HL-60 (cell line): ENCODE measurements at regions not wholly inside any gene's neighbourhood (a gene's known extent, or its start where the extent isn't known, plus 50 kb on each side); places are given as distances from the start of the nearest gene placed in this dataset.

Experiments
- DNase-seq, 2 experiments: peaks; one replicate each; pipeline ENCODE4 v3.0.0-alpha.2; 2010 to 2020; ENCODE audit warnings: low read depth in 1 of 2, low spot score in 1 of 2
- H3K27ac ChIP-seq: fragments of 250-450 bp; sonication (Bioruptor Pico); replicated peaks from 2 replicates; pipeline ENCODE4 v1.5.1; 2020; ENCODE audit warnings: mild to moderate bottlenecking, moderate library complexity
- H3K27me3 ChIP-seq: fragments of 250-450 bp; sonication (Bioruptor Pico); 2 replicates; pipeline ENCODE4 v1.5.1; 2021; ENCODE audit warnings: mild to moderate bottlenecking, moderate library complexity; ENCODE audit not compliant: insufficient read depth, poor library complexity, severe bottlenecking
- H3K4me3 ChIP-seq: replicated peaks from 2 replicates; pipeline ENCODE4 v1.5.1; 2011; ENCODE audit warnings: mild to moderate bottlenecking, control low read depth, low read length; ENCODE audit not compliant: insufficient read depth
- GABPA ChIP-seq: IDR thresholded peaks from 2 replicates; pipeline ENCODE4 v1.6.1; 2012; ENCODE audit warnings: low read depth
- POLR2AphosphoS5 ChIP-seq: IDR thresholded peaks from 2 replicates; pipeline ENCODE4 v1.6.1; 2012; ENCODE audit warnings: low read depth
- SPI1 ChIP-seq: IDR thresholded peaks from 2 replicates; pipeline ENCODE4 v1.6.1; 2012; ENCODE audit warnings: low read depth, mild to moderate bottlenecking, borderline replicate concordance
- TF ChIP-seq, protein P1 (sequence below): IDR thresholded peaks from one replicate; pipeline ENCODE4 v1.5.1; 2011; ENCODE audit warnings: low read length, control low read depth, inconsistent platforms; ENCODE audit not compliant: insufficient read depth
- TF ChIP-seq, protein P2 (sequence below): IDR thresholded peaks from 2 replicates; pipeline ENCODE4 v1.6.1; 2012; ENCODE audit warnings: low read depth; ENCODE audit not compliant: insufficient replicate concordance

DNA sequence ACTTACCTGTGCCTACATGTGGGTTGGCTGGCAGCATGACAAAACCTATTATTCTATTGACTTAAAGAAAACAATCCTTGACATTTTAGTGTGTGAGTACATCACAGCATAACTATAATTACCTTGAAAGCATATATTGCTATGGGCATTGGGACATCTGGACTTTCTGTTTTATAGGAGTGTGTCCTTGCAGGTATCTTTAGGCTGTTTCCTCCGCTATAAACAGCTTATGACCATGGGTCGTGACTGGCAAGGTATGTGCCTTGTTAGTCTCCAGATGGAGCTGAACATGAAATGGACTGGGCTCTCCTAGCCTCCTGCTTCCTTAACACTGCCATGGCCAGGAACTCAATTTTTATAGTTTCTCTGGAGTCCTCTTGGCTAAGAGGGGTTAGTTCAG lies 317.4 kb upstream of the COBL start:
- Histone ChIP-seq H3K4me3 (no peak overlapping the region), H3K27ac (no peak overlapping the region), H3K27me3 (no peaks in the 10 kb centered on the region)
- DNase-seq, result no peak
- TF ChIP-seq, protein P1, sequence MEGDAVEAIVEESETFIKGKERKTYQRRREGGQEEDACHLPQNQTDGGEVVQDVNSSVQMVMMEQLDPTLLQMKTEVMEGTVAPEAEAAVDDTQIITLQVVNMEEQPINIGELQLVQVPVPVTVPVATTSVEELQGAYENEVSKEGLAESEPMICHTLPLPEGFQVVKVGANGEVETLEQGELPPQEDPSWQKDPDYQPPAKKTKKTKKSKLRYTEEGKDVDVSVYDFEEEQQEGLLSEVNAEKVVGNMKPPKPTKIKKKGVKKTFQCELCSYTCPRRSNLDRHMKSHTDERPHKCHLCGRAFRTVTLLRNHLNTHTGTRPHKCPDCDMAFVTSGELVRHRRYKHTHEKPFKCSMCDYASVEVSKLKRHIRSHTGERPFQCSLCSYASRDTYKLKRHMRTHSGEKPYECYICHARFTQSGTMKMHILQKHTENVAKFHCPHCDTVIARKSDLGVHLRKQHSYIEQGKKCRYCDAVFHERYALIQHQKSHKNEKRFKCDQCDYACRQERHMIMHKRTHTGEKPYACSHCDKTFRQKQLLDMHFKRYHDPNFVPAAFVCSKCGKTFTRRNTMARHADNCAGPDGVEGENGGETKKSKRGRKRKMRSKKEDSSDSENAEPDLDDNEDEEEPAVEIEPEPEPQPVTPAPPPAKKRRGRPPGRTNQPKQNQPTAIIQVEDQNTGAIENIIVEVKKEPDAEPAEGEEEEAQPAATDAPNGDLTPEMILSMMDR, result no peak
- TF ChIP-seq, protein P2, sequence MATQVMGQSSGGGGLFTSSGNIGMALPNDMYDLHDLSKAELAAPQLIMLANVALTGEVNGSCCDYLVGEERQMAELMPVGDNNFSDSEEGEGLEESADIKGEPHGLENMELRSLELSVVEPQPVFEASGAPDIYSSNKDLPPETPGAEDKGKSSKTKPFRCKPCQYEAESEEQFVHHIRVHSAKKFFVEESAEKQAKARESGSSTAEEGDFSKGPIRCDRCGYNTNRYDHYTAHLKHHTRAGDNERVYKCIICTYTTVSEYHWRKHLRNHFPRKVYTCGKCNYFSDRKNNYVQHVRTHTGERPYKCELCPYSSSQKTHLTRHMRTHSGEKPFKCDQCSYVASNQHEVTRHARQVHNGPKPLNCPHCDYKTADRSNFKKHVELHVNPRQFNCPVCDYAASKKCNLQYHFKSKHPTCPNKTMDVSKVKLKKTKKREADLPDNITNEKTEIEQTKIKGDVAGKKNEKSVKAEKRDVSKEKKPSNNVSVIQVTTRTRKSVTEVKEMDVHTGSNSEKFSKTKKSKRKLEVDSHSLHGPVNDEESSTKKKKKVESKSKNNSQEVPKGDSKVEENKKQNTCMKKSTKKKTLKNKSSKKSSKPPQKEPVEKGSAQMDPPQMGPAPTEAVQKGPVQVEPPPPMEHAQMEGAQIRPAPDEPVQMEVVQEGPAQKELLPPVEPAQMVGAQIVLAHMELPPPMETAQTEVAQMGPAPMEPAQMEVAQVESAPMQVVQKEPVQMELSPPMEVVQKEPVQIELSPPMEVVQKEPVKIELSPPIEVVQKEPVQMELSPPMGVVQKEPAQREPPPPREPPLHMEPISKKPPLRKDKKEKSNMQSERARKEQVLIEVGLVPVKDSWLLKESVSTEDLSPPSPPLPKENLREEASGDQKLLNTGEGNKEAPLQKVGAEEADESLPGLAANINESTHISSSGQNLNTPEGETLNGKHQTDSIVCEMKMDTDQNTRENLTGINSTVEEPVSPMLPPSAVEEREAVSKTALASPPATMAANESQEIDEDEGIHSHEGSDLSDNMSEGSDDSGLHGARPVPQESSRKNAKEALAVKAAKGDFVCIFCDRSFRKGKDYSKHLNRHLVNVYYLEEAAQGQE, result no peak

GRCh38 chr7:51633596-51633995 lies 317.0 kb upstream of the COBL start:
- no peak overlapping the region for H3K4me3 ChIP-seq
- TF ChIP-seq, protein P1, result no peak
- TF ChIP-seq SPI1 (no peak), POLR2AphosphoS5 (no peak), GABPA (no peak)
- TF ChIP-seq, protein P2, result no peak
- no peak for DNase-seq
- H3K27ac ChIP-seq, result no peak overlapping the region
- H3K27me3 ChIP-seq, result no peaks in the 10 kb centered on the region

- H3K27me3 ChIP-seq, result no peaks in the 10 kb centered on the region
- DNase-seq, result no peak
- H3K27ac ChIP-seq, result no peak overlapping the region
- no peak overlapping the region for H3K4me3 ChIP-seq
- TF ChIP-seq, protein P1, result no peak
- TF ChIP-seq GABPA, result no peak
- no peak for TF ChIP-seq POLR2AphosphoS5
- TF ChIP-seq, protein P2, result no peak
- no peak for TF ChIP-seq SPI1
Observed at GRCh38 chr7:51633006-51633405, 316.4 kb upstream of the COBL start.
